HG02885 (cell line): ENCODE measurements at regions not wholly inside any gene's neighbourhood (a gene's known extent, or its start where the extent isn't known, plus 50 kb on each side); places are given as distances from the start of the nearest gene placed in this dataset.

Experiments
- ATAC-seq: cut with Tn5 transposase; IDR thresholded peaks from one replicate; pipeline ENCODE4 v1.9.1; 2021; ENCODE audit warnings: mild to moderate bottlenecking; ENCODE audit not compliant: unreplicated experiment, poor library complexity

DNA sequence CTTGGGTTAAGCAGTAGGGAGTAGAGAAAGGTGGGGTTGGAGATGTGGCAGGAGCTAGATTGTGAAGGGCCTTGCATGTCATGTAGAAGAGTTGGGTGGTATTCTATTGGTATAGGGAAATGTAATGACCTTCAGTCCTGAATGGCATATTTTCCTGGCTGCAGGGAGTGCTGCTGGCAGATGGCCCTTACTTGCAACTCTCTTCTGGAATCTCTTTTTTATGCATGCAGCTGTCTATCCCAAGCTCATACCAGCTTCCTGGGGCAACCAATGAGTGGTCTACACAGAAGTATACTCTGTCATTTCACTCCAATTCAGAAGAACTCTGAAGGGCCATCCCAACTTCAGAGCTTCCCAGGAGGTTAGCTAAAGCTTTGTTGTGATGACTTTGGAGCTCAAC, 144.7 kb upstream of the ANKRD28 start:
- no peak for ATAC-seq

DNA sequence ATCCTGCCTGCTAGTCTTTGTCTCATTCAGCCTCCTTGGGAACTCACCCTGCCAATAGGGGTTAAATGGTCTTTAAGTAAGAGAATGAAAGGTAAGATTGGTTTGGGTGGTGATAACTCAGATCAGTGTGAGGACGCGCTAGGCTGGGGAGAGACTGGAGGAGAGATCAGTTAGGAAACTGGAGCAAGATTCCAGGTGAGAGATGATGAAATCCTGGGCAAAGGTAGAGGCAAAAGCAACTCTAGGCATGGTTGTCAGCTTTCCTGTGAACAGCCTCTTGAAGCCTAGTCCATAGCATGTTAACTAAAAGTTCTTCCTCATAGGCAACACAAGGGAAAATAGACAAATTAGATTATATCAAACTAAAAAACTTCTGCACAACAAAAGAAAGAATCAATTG, 145.2 kb upstream of the ANKRD28 start:
- no peak for ATAC-seq

DNA sequence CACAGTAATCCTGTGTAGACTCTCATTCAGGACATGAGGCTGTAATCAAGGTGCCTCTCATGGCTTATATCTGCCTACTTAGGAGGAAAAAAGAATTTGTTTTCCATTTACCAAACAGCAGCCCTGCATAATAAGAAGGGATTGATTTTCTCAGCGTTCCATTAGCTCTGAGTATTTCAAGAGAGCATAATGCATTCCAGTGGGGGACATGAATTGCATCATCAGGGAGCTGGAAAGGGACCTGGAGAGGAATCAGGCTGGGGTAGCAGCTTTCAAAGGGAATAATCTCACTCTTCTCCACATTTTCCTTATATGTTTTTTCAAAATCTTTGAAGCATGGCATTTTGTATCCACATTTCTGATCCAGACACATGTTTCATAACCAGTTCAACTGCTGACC, 150.6 kb upstream of the ANKRD28 start:
- no peak for ATAC-seq

DNA sequence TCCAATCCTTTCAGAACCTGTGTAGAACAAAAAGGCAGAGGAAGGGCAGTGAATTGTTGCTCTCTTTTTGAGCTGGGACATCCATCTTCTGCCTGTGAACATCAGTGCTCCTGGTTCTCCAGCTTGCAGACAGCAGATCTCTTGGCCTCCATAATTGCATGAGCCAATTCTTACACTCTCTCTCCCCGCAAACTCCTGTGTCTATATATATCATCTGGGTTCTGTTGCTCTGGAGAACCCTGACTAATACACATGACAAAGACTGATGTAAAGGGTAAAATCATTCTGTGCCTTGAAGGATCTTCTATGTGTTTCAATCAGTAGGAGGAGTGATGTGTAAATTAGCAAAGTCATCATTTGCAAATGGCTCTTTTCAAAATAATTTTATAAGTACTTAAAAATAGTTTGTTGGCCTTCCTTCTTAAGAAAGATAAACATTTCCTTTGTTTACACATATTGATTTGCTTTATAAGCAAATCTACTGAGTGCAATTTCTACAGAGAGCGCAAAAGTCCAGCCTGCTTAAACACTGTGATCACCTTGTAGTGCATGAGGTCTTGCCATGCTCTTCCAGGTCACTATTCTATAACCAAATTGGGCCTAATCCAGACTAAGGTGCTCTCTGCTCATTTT, 154.9 kb upstream of the ANKRD28 start:
- ATAC-seq: no peak

DNA sequence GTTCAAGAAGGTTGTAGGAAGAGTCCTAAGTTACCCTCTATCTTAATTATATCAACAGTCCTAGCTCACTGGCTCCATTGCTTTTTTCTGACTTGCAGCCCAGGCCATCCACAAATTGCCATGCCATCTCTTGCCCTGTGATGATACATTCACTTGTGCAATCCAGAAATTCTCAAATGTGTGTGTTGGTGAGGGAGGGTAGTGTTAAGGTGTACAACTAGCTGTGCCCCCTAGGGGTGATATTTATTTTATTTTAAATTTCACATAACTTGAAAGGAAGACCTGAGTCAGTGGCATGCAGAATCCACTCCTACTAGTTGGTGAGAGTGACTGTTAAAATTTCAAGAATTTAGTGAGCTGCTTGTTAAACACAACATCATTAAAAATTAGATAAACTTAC, 156.1 kb upstream of the ANKRD28 start:
- no peak for ATAC-seq

DNA sequence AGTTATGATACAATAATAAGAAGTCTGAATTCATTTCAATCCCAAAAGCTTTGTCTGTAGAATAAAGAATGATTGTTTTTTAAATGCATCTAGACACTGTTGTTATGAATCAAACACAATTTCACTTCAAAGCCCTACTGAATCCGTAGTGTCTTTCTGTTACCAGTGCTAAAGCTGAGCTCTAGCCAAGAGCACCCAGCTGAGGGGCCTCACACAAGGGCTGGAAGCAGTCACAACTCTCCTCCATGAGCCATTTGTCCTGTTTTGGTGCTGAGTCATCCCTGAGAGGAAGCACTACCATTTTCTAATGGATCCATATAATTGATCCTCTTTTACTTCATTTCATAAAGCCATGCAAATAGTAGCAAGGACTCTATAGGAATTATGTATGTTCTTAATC, 158.2 kb upstream of the ANKRD28 start:
- no peak for ATAC-seq

DNA sequence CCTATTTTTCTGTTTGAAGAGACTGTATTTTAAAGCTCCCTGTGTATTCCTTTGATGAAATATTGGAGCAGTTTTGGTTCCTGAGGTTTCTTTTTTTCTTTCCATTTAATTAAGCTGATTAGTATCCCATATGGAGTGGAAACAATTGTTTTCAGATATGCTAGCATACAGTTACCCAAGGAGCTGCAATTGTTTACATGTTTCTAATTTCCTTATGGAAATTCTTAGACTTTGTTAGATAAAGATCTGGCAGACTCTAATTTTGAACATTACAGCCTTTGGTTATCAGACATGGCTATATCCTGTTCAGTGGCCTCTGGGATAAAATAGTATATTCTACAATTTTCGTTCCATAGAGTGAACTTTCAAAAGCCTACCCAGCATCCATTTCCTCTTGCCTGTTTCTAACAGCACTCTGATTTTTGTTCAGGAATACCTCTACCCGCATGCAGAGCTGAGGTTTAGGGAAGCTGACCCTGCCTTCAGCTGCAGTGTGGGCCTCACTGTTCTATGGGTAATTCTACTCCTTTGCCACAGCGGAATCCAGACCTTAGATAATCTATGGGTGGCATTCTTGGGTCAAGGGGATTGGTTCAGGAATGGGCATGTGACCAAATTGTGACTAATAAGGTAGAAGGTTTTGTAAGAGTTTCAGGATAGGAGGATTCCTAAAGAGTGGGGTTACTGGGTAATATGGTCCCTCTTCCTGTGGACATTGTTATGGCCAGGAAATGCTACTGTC, 161.1 kb upstream of the ANKRD28 start:
- ATAC-seq: no peak

DNA sequence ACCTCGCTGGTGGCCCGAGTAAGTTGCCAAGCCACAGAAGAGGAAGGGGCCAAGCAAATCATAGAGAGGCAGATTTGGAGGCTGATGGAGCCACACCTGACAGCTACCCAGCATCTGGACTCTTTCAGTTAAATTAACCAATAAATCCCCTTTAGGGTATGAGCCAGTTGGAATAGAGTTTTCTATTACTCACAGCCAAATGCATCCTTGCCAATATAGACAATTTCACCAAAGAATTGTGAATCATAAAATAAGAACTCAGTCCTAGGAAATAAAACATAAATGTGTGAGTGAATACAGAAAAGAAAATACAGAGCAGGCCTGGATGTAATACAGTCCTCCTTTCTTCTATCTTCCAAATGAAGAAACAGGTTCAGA, 161.6 kb upstream of the ANKRD28 start:
- ATAC-seq: no peak

DNA sequence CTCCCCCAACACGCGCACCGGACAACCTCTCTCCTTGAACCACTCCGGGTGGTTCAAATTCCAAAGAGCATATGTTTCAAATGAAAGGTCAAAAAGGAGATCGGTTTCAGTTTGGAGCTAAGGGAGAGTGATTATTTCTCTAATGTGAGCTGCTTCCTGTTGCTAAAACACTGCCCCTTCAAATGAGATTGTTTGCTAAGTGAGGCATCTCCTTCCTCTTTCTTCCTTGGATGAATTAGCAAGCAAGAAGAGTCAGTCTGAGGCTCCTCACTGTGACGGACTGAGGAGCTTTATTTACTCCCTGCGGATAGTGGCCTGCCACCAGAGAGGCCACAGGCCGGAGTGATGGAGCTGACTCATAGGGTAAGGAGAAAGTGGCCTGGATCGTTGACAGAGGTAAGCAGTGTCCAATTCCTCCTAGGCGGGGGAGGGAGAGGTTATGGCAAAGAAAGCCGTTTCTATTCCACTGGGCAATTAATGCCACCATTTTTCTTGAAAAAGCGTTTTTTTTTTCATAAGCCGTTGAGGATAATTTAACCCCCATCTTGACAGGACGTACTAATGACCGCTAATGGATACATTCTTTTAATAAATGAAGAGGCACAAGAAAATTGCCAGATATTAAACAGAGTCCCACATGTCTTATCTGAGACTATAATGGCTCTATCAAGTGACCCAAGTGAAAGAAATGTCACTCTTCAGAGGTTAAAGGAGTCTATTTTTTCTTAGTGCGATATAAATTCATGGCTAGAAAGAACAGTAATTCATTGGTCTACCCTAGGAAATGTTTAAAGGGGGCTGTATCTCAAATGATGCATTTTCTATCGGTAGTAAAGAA, 167.0 kb upstream of the ANKRD28 start:
- no peak for ATAC-seq

DNA sequence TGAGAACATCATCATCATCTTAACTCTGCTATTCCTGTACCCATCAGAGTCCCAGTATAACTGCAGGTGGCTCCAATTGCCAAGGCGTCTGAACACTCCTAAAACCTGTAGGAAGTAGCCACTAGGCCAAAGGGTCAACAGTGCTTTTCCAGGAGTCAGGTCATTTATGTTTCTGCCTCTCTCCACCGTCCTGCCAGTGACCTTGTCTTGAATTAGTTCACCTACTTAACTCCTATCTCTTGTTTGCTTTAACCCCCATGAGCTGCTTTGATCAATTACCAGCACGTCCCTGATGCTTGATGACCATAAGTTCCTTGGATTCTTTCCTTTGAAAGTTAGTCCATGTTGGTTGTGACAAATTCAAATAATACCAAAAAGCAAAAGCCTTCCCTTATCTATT, 169.8 kb upstream of the ANKRD28 start:
- ATAC-seq: no peak

DNA sequence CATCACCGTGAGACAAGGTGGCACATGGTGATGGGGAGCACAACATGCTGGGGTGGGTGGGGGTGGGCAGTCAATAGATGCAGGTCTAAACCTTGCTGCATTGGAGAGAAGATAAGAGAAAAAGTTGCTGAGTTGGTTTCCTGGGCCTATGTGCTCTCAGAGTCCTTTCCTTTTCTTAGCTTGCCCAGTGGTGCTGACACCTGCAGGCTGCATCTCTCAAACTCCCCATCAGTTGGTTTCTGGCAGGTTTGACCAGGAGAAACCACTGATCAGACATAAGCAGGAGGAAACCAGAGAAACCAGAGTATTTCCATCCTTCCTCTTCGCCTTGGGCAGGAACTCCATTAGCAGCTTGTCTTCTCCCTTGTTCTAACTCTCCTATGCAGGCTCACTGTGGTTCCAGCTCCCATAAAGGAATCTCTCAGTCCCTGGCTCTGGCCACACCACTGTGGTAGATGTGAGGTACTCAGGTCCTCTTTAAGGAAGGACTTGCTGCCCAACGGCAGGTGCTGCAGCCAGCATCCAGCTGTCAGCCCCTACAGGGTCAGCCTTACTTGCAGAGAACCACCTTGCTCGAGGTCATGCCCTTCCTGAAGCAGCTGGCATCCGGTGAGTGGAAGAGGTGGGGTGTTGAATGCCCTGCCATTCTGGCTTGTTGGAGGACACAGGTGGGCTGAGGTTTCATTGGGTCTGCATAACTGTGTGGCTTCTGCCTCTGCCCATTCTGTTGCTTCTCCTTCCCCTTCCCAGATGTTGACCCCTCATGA, 172.3 kb upstream of the ANKRD28 start:
- no peak for ATAC-seq

DNA sequence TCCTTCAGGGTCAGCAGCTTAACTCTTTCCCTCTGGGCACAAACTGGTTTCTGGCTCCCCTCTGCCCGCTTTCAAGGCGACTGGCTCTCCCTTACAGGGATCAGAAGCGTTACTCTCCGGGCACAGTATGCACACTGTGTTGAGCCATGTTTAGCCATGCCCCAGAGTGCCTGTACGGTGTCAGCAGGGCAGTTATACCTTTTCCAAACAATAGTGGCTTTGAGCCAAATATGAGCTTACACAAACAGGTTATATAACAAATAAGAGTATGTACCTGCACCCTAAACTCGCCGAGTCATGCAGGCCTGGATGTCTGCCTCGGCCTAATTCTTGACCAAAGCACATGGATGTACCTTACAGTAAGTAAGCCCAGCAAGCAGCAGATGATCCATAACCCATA, 175.6 kb upstream of the ANKRD28 start:
- no peak for ATAC-seq

DNA sequence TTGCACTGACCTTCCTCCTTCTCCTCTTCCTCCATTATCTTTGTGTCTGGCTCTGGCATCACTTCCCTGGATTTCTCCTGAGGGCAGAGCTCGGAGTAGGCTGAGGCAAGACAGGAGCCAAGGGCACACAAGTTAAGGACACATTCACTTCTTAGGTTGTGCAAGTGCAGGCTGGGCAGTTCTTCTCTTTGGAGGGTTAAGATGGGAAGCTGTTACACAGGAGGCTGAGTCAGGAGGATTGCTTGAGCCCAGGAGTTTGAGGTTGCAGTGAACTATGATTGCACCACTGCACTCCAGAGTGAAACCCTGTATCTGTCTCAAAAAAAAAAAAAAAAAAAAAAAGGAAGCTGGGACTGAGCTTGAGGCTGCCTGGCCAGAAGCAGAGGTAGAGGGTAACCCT, 176.2 kb upstream of the ANKRD28 start:
- ATAC-seq: no peak

DNA sequence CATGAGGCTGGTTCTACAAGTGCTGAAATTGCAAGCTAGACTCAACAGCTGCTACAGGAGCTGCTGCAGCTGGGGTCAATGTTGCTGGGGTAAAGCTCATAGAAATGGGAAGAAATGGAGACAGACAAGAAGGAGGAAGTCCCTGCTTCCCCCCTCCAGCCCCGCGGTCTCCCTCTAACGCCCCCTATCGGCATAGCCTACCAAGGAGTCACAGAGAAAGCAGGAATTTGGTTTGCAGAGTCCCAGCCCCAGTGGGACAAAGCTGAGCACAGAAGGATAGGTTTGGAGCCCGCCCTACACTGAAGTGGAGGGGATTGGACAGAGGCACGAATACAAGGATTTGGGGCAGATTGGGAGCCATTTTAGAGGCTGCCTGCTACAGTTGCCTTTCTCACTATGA, 176.9 kb upstream of the ANKRD28 start:
- ATAC-seq: no peak

DNA sequence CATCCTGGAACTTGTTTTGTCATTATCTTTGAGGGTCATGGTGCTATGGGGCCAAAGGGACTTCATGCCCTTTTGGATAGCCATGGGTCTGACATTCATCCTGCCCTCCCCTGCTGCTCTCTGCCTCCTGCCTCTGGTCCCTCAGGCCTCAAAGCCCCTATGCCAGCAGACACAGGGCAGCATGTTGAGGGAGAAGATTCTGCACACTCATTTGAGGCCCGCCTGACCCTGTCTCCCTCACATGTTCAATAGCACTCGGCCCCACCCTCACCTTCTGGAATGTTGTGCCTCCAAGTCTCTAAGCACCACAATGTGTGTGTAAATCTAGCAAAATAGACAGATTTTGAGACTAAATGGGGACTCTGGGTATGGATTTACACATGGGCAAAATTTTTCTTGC, 178.7 kb upstream of the ANKRD28 start:
- no peak for ATAC-seq

DNA sequence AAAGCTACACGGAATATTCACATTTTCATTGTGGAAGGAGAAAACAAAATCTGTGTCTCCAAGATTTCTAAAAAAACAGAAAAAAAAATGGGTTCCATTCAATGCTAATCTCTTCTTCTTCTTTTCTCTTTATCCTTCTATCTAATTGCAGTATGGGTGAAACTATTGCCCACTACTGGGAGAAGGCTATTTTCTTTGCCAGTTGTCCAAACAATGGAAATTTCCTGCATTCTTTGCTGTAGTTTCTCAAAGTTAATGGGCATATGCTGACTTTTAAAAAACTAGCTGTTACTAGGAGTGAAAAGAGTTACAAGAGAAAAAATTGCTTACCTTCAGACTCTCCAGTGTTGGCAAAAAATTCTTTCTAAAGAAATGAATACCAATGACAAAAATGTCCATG, 179.3 kb upstream of the ANKRD28 start:
- no peak for ATAC-seq

DNA sequence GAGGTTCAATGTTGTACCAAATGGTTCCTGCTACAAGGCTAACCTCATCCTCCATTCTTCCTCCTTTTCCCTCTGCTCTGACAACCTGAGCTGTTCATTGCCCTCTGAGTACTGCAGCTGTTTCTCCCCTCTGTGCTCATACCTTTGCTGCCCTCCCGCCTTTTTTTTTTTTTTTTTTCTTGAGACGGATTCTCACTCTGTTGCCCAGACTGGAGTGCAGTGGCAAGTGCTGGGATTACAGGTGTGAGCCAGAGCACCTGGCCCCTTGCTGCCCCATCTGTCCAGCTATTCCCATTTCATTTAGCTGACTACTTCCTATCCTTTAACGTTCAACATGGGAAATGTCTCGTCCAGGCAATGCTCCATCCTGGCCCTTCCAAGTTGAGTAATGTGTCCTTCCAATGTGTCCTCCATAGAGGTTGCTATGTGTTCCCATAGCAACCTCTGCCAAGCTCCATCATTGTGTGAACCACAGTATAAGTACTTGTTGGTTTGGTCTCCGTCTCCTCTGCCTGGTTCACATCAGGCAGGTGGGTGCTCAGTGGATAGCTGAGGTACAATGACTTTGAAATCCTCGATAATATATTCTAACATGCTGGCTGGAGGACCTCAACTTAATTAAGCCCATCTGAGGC, 179.9 kb upstream of the ANKRD28 start:
- ATAC-seq: no peak

DNA sequence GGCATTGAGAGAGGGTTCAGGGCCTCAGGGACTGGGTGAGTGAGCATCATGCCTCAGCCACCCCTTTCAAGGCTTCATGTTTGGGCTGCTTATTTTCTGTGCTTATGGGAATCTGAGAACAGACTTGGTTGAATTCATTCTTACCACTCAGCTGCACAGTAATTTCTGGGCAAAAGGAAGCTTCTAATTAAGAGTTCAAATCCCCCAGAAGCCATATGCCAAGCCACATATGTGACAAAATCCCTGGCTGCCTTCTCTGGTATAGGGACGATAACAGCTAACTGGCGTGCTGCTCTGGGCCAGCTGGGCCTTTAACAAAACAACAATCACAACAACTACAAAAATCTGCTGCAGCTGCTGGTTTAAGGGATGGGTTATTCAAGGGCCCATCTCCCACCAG, 181.0 kb upstream of the ANKRD28 start:
- ATAC-seq: no peak

DNA sequence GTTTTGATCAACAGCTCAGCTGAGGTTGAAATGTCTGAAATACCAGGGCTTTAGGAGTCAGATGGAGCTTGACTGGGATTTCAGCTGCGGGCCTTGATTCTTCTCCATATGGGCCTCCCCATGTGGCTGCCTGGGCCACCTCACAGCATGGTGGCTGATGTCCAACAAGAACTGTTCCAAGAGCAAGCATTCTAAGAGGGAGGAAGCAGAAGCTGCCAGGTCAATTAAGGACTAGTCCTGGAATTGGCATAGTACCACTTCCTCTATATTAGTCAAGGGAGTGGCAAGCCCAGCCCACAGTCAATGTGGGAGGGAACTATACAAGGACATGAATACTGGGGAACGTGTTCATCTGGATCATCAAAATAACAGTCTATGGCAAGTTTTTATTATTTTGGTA, 181.7 kb upstream of the ANKRD28 start:
- no peak for ATAC-seq

DNA sequence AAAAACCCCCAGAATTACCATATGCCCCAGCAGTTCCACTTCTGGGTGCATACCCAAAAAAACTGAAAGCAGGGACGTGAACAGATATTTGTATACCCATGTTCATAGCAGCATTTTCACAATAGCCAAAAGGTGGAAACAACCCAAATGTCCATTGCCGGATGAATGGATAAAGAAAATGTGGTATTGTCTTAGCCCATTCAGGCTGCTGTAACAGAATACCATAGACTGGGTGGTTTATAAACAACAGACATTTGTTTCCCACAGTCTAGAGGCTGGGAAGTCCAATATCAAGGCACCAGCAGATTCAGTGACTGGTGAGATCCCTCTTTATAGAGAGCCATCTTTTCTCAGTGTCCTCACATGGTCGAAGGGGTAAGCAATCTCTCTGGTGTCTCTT, 182.1 kb upstream of the ANKRD28 start:
- no peak for ATAC-seq
